Astrocyte of the cerebellum (primary cell): ENCODE measurements at regions not wholly inside any gene's neighbourhood (a gene's known extent, or its start where the extent isn't known, plus 50 kb on each side); places are given as distances from the start of the nearest gene placed in this dataset.

ENCODE experiments used
- DNase-seq: peaks from one replicate; pipeline ENCODE4 v3.0.0-alpha.2; 2011; ENCODE audit warnings: low read depth
- H3K4me3 ChIP-seq: 2 replicates; pipeline ENCODE4 v1.5.1; 2011; ENCODE audit warnings: mild to moderate bottlenecking, low read depth, low read length, moderate library complexity
- in situ Hi-C: cut with HindIII; loops from 2 replicates; pipeline ENCODE4 v1.10.0; 2017; ENCODE audit warnings: low sequenced_read_pairs
- TF ChIP-seq, protein P1 (sequence below): IDR thresholded peaks from 2 replicates; pipeline ENCODE4 v1.5.1; 2012; ENCODE audit warnings: low read length, low read depth, moderate library complexity, mild to moderate bottlenecking; ENCODE audit errors: missing control alignments

DNA sequence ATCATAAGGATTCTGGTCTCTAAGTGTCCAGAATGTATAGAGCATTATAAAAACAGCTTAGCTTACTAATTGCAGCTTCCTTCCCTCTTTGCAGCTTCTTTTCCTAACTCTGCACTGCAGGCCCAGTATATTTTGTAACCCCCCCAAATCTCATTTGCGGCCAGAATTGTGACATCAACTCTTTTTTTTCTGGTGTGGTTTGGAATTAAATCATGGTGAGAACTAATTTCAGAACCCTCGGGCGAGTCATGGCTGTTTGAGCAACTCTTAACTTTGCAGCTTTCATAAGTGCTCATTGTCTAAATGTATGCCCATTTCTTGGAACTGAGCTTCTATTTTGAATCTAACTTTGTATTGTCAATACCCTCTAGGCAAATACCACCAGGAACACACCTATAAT is 187.4 kb downstream of the CYYR1 start:
- no peak overlapping the region for H3K4me3 ChIP-seq
- TF ChIP-seq, protein P1, sequence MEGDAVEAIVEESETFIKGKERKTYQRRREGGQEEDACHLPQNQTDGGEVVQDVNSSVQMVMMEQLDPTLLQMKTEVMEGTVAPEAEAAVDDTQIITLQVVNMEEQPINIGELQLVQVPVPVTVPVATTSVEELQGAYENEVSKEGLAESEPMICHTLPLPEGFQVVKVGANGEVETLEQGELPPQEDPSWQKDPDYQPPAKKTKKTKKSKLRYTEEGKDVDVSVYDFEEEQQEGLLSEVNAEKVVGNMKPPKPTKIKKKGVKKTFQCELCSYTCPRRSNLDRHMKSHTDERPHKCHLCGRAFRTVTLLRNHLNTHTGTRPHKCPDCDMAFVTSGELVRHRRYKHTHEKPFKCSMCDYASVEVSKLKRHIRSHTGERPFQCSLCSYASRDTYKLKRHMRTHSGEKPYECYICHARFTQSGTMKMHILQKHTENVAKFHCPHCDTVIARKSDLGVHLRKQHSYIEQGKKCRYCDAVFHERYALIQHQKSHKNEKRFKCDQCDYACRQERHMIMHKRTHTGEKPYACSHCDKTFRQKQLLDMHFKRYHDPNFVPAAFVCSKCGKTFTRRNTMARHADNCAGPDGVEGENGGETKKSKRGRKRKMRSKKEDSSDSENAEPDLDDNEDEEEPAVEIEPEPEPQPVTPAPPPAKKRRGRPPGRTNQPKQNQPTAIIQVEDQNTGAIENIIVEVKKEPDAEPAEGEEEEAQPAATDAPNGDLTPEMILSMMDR = no peak
- DNase-seq = no peak
- in situ Hi-C loops = no loop called here

DNA sequence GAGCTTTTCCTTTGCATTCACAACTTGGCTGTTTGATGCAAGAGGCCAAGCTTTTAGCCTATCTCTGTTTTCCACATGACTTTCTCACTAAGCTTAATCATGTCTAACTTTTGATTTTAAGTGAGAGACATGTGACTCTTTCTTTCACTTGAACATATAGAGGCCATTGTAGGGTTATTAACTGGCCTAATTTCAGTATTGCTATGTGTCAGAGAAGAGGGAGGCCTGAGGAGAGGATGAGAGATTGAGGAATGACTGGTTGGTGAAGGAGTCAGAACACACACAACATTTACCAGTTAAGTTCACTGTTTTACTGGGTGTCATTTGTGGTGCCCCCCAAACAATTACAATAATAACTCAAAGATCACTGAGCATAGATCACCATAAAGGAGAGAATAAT is 193.5 kb downstream of the CYYR1 start:
- in situ Hi-C loops = no loop called here
- TF ChIP-seq, protein P1 = no peak
- no peak overlapping the region for H3K4me3 ChIP-seq
- DNase-seq = no peak

DNA sequence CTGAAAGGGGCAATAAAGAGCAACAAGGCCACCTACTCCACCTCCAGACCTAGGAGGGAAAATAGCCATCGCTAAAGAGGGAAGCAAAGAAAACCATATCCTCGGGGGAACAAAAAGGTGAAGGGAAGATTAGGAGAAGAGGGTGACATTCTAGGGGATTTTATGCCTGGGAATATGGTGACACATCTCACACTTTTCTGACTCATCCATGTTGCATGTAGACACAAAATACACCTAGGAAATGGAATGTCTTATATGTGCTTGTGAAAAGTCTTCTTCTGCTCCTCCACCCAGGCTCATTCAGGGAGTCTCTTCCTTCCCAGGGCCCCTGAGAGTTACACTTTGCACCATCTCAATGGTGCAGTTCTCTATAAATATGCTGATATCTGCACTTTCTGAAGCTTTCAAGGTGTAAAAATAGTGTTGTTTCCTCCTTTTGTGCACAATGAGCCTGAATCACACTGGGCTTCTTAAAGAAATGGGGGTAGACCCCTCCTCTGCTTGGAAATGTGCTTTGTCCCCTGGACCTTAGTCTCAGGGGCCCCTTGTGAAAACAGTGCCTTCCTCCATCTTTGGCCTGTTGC is 195.9 kb downstream of the CYYR1 start:
- TF ChIP-seq, protein P1 = no peak
- DNase-seq = no peak
- no peak overlapping the region for H3K4me3 ChIP-seq
- in situ Hi-C loops = no loop called here

DNA sequence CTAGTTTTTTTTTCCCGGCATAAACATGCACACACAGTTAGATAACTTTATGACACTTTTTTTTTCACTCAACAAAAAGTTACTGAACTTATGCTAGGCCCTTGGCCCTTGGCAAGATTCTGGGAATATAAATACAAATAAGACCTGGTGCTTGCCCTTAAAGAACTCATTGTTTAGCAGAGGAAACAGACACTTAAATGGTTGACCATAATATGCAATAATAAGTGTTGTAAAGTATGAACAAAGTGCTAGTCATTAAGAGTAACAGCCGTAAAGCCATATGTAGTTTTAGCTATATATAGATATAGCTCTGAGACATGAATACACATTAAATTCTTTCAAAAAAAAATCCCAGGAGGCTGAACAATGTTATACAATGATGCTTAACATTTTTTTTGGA is 198.3 kb downstream of the CYYR1 start:
- no peak overlapping the region for H3K4me3 ChIP-seq
- TF ChIP-seq, protein P1 = no peak
- in situ Hi-C loops = no loop called here
- no peak for DNase-seq

DNA sequence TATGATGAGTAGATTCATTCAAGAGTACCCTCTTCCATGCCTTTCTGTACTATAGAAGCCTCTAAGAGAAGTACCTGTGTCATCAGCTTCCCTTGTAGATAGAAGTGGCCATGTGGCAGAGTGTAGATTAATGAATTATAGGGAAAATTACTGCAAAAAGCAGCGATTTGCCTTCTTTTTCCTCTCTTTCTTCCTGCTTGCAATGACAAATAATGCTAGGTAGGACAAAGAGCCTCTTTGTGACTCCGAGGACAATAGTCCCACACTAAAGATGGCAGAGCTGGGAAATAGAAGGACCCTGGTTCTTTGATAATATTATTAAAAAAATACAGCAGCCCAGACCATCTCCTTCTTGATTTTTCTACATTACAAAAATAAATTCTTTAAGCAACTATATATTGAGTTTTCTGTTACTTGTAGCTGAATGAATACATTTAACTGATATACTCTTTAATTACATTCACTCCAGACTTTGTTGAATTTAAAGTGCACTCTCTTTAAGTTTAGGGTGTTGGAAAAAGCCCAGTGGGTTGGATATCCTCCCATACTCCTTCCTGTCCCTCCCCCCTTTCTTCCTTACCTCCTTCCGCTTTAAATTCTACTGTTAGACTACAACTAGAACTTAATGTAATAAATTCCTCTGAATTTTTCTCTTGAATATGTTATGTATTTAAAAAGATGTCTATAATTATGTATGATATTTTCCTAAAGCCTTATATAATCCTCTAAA is 198.2 kb upstream of the APP start:
- in situ Hi-C loops = no loop called here
- H3K4me3 ChIP-seq = no peak overlapping the region
- DNase-seq = no peak
- TF ChIP-seq, protein P1 = no peak

DNA sequence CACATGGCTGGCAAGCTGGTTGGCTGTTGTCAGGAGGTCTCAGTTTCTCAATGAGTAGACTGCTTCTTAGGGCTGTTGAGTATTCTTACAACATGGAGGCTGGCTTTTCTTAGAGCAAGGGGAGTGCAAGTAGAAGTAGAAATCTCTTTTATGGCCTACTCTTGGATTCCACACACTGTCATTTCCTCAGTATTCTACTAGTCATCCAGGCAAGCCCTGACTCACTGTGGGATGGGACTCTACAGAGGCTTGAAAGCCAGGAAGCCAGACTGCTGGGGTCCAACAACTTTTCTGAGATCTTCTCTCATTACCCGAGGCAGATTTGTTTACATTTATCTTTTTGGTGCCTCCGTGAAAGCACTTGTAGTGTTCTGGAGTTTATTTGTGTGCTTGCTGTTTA is 196.2 kb upstream of the APP start:
- no peak overlapping the region for H3K4me3 ChIP-seq
- no peak for DNase-seq
- TF ChIP-seq, protein P1 = no peak
- in situ Hi-C loops = no loop called here

DNA sequence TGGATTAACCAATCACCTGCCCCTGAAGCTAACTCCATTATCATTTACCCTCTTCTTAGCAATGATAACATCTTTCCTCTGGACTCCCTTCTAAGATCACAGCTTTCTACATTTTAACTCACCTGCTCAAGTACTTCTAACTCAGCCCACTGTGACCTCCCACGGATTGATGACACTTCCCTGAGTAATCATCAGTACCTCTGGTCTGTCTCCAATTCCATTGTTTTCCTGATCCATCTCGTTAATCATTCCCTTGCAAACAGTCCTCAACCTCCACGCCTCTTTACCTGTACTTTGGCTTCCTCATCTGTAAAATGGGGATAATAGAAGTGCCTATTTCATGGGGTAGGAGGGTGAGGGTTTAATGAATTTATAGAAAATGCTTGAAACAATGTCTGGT is 195.3 kb upstream of the APP start:
- in situ Hi-C loops = no loop called here
- no peak overlapping the region for H3K4me3 ChIP-seq
- DNase-seq = no peak
- TF ChIP-seq, protein P1 = no peak
